K562 (cell line): ENCODE measurements at regions not wholly inside any gene's neighbourhood (a gene's known extent, or its start where the extent isn't known, plus 50 kb on each side); places are given as distances from the start of the nearest gene placed in this dataset.

ENCODE experiments used
- ATAC-seq: fragments of 200-7000 bp; cut with Tn5 transposase; 3 replicates; pipeline ENCODE4 v1.9.1; 2020; ENCODE audit warnings: moderate library complexity
- BruUV-seq: library from RNA; stranded (reverse); fragments of 400-500 nt; replicated peaks from 2 replicates; lab custom pipeline; 2021; lab: Mats Ljungman, UMichigan
- CTCF ChIA-PET: fragments of 300-600 bp; formaldehyde crosslinking; extraction: SDS; loops from one replicate; lab custom pipeline; 2021; ENCODE audit warnings: low intra/inter-chr PET ratio; lab: Yijun Ruan, JAX
- POLR2A ChIA-PET: fragments of 300-600, 350-650 bp; sonication (Branson Sonifier 250); formaldehyde crosslinking; extraction: SDS; loops from one replicate; lab custom pipeline; 2021; ENCODE audit warnings: antibody characterized with exemption, inconsistent platforms; lab: Yijun Ruan, JAX
- DNase-seq, 4 experiments: peaks; one replicate each; pipeline versions ENCODE4 v3.0.0 to v3.0.0-alpha.2; 2011 to 2018; ENCODE audit warnings: low spot score in 3 of 4, mixed read lengths in 3 of 4; ENCODE audit errors: extremely low read depth in 1 of 4
- FAIRE-seq: peaks from 2 replicates; lab custom pipeline; 2011; peaks lifted over from hg19 to GRCh38; lab: Jason Lieb, UNC
- H2AFZ ChIP-seq: 2 replicates; pipeline ENCODE4 v1.6.0; 2011; ENCODE audit warnings: low read depth, low read length, control low read depth, inconsistent platforms
- H3K27ac ChIP-seq: fragments of 200-600 bp; 3 replicates; pipeline ENCODE4 v1.8.0; 2011; ENCODE audit warnings: low read depth, mild to moderate bottlenecking, control low read depth, inconsistent platforms, low read length, moderate library complexity, mixed read lengths; ENCODE audit errors: extremely low read depth
- H3K27me3 ChIP-seq, 2 experiments: fragments of 300-600 bp in 1 of 2; 2 replicates in 1 of 2; 3 replicates in 1 of 2; pipeline versions ENCODE4 v1.6.0 to v1.8.0; 2011; ENCODE audit warnings: inconsistent platforms in 2 of 2, low read length in 2 of 2, mild to moderate bottlenecking in 1 of 2, mixed read lengths in 1 of 2, moderate library complexity in 1 of 2; ENCODE audit not compliant: control insufficient read depth in 2 of 2, insufficient read depth in 2 of 2
- H3K36me3 ChIP-seq: fragments of 300-600 bp; 3 replicates; pipeline ENCODE4 v1.8.0; 2011; ENCODE audit warnings: mild to moderate bottlenecking, low read length, inconsistent platforms; ENCODE audit not compliant: control insufficient read depth, insufficient read depth
- H3K4me1 ChIP-seq, 2 experiments: fragments of 200-600 bp in 1 of 2; replicated peaks in 1 of 2; 2 replicates in 1 of 2; 3 replicates in 1 of 2; pipeline versions ENCODE4 v1.5.1 to v1.8.0; 2011; ENCODE audit warnings: inconsistent platforms in 2 of 2, low read length in 2 of 2, mild to moderate bottlenecking in 1 of 2, mixed read lengths in 1 of 2, moderate library complexity in 1 of 2; ENCODE audit not compliant: control insufficient read depth in 2 of 2, insufficient read depth in 2 of 2
- H3K4me2 ChIP-seq: 2 replicates; pipeline ENCODE4 v1.6.1; 2011; ENCODE audit warnings: low read length, control low read depth, inconsistent platforms, mixed read lengths; ENCODE audit not compliant: insufficient read depth
- H3K4me3 ChIP-seq: fragments of 200-600 bp; sonication (generic), shearing (Covaris generic); 2 replicates; pipeline ENCODE4 v1.5.1; 2016; ENCODE audit warnings: control low read depth, inconsistent platforms
- H3K79me2 ChIP-seq: fragments of 200-600 bp; 3 replicates; pipeline ENCODE4 v1.8.0; 2011; ENCODE audit warnings: low read length, inconsistent platforms; ENCODE audit not compliant: control insufficient read depth, insufficient read depth
- H3K9ac ChIP-seq, 2 experiments: 2 replicates each; pipeline versions ENCODE4 v1.6.0 to v1.6.1; 2011; ENCODE audit warnings: low read depth in 2 of 2, low read length in 2 of 2, control low read depth in 1 of 2, inconsistent platforms in 1 of 2, mild to moderate bottlenecking in 1 of 2, mixed read lengths in 1 of 2; ENCODE audit not compliant: insufficient read depth in 1 of 2
- H3K9me1 ChIP-seq: one replicate; pipeline ENCODE4 v1.6.0; 2011; ENCODE audit warnings: inconsistent platforms, mild to moderate bottlenecking, low read length, moderate library complexity; ENCODE audit not compliant: control insufficient read depth, insufficient read depth
- H3K9me3 ChIP-seq: replicated peaks from 2 replicates; pipeline ENCODE4 v1.5.1; 2011; ENCODE audit warnings: low read depth, low read length, inconsistent platforms; ENCODE audit not compliant: control insufficient read depth, insufficient read depth
- H4K20me1 ChIP-seq: replicated peaks from 2 replicates; pipeline ENCODE4 v1.6.1; 2011; ENCODE audit warnings: low read length, inconsistent platforms, mixed read lengths; ENCODE audit not compliant: control insufficient read depth, insufficient read depth
- GTF2E2 ChIP-seq: fragments of 200-800 bp; sonication (Bioruptor generic); IDR thresholded peaks from 2 replicates; pipeline ENCODE4 v1.6.1; 2016; ENCODE audit warnings: missing genetic modification characterization, missing compliant biosample characterization
- HOMEZ ChIP-seq: fragments of 250-450 bp; sonication (Bioruptor Pico); IDR thresholded peaks from 2 replicates; pipeline ENCODE4 v1.4.0; 2020; ENCODE audit warnings: mild to moderate bottlenecking, moderate library complexity
- SMAD2 ChIP-seq: fragments of 150-350 bp; IDR thresholded peaks from 2 replicates; pipeline ENCODE4 v1.6.1; 2014; ENCODE audit warnings: low read depth, mild to moderate bottlenecking, low read length
- YY1 ChIP-seq, 3 experiments: IDR thresholded peaks; 2 replicates each; pipeline ENCODE4 v1.6.1; 2011; ENCODE audit warnings: low read length in 2 of 3, mild to moderate bottlenecking in 2 of 3, moderate library complexity in 2 of 3, borderline replicate concordance in 1 of 3, control low read depth in 1 of 3, low read depth in 1 of 3; ENCODE audit not compliant: insufficient read depth in 3 of 3, insufficient replicate concordance in 2 of 3, control insufficient read depth in 1 of 3, insufficient read length in 1 of 3; ENCODE audit errors: extremely low read depth in 1 of 3
- ZC3H11A ChIP-seq: IDR thresholded peaks from 2 replicates; pipeline ENCODE4 v1.6.1; 2012; ENCODE audit warnings: low read depth, low read length, improper control_type of control experiment
- WGBS: fragments of 100-300 bp; shearing (Covaris generic); methylation state at CpG from one replicate; pipeline ENCODE4 v1.1.6; 2016; ENCODE audit warnings: low coverage, mixed read lengths; ENCODE audit not compliant: insufficient coverage; ENCODE audit errors: missing lambda C conversion rate; 5-methylcytosine and 5-hydroxymethylcytosine counted together
- in situ Hi-C: fragments of 300-500 bp; cut with MboI; formaldehyde crosslinking; loops from 4 replicates; pipeline ENCODE4 v1.15.0; 2018; ENCODE audit warnings: inconsistent platforms, mixed read lengths
- intact Hi-C: fragments of 100-400 bp; cut with micrococcal nuclease; formaldehyde crosslinking; loops from 2 replicates; pipeline ENCODE4 v1.14.2; 2022

DNA sequence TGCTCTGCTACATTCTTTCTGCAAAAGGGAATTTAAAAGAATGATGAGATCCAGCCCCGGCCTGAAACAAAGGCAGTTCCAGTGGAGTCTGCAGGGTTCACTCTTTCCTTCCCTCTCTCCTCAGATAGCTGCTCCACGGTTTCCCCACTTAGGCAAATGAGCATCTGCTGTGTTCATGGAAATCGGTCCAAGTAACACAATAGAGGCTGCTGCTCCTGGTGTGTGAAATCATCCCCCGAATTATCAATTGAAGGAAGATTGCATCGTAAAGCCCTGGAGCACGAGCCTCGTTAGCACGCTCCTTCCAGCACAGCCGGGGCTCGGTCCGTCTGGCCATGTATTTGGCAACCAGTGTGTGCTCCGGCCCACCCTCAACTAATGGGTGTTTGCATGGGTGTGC lies 108.3 kb upstream of the DPP6 start:
- in situ Hi-C loops = no loop called here
- no peaks in the 10 kb centered on the region for H4K20me1 ChIP-seq
- no peak overlapping the region for H2AFZ ChIP-seq
- BruUV-seq = no TSS peak
- H3K4me3 ChIP-seq = no peak overlapping the region
- H3K4me1 ChIP-seq = no peaks in the 10 kb centered on the region
- no peak for FAIRE-seq
- POLR2A ChIA-PET = no interaction called here
- H3K9me3 ChIP-seq = no peaks in the 10 kb centered on the region
- H3K9me1 ChIP-seq = no peaks in the 10 kb centered on the region
- no peak overlapping the region for H3K27ac ChIP-seq
- intact Hi-C loops = no loop called here
- H3K36me3 ChIP-seq = no peaks in the 10 kb centered on the region
- CTCF ChIA-PET = no interaction called here
- H3K27me3 ChIP-seq = peaks cover 27 to 48% of the 10 kb centered on the region in 2 experiments; a peak in 4 of 5 replicates
- DNase-seq = no peak
- no peaks in the 10 kb centered on the region for H3K79me2 ChIP-seq
- no peak for TF ChIP-seq ZC3H11A
- no peak for TF ChIP-seq YY1 (IDR thresholded peaks at IDR 0.05; ENCODE audit: borderline replicate concordance in 1 of 3, control insufficient read depth in 1 of 3, extremely low read depth in 1 of 3, insufficient read depth in 3 of 3, insufficient read length in 1 of 3, insufficient replicate concordance in 2 of 3, low read depth in 1 of 3, low read length in 2 of 3)
- TF ChIP-seq SMAD2 = no peak
- TF ChIP-seq HOMEZ (CRISPR knock-in tag) = no peak
- TF ChIP-seq GTF2E2 = no peak
- no peak; the same call in 2 of the 3 replicates for ATAC-seq
- no peak overlapping the region for H3K9ac ChIP-seq
- WGBS = 1% methylated on average over 12 of the region's 12 CpGs
- H3K4me2 ChIP-seq = no peak overlapping the region
